Endothelial cell of umbilical vein (primary cell): ENCODE measurements at regions not wholly inside any gene's neighbourhood (a gene's known extent, or its start where the extent isn't known, plus 50 kb on each side); places are given as distances from the start of the nearest gene placed in this dataset.

Source experiments
- CTCF ChIP-seq, 2 donors: IDR thresholded peaks; 1 replicate in 1 of 2; 2 replicates in 1 of 2; pipeline ENCODE4 v1.5.1; 2011; ENCODE audit warnings: low read length in 2 of 2, mild to moderate bottlenecking in 2 of 2, moderate library complexity in 2 of 2, control low read depth in 1 of 2, inconsistent platforms in 1 of 2, low read depth in 1 of 2; ENCODE audit not compliant: insufficient read depth in 1 of 2; ENCODE audit errors: extremely low read depth in 1 of 2
- EZH2 ChIP-seq: IDR thresholded peaks from 2 replicates; pipeline ENCODE4 v1.6.1; 2012; ENCODE audit warnings: borderline replicate concordance, low read depth, mild to moderate bottlenecking, moderate library complexity, low read length, inconsistent platforms; ENCODE audit not compliant: severe bottlenecking
- POLR2A ChIP-seq: IDR thresholded peaks from 2 replicates; pipeline ENCODE4 v1.6.1; 2012; ENCODE audit warnings: low read depth, mild to moderate bottlenecking, control low read depth, low read length

- no peak for TF ChIP-seq CTCF (IDR thresholded peaks at IDR 0.05; ENCODE audit: extremely low read depth in 1 of 2, insufficient read depth in 1 of 2, low read depth in 1 of 2, low read length in 2 of 2)
- TF ChIP-seq EZH2: no peak
- no peak for TF ChIP-seq POLR2A
Observed at GRCh38 chr10:78551184-78552005, 517.4 kb upstream of the ZMIZ1 start.
